Esophagus (tissue), 2 donors: ENCODE measurements at regions not wholly inside any gene's neighbourhood (a gene's known extent, or its start where the extent isn't known, plus 50 kb on each side); places are given as distances from the start of the nearest gene placed in this dataset.
"Not testable (repeated sequence)": the region's sequence is repeated elsewhere in the genome, so short reads cannot be mapped to it uniquely, and the experiment has no call there.

Experiments
- H3K27ac ChIP-seq, 2 donors: one replicate each; pipeline ENCODE4 v1.5.1; 2013; ENCODE audit warnings: low read depth in 2 of 2, mild to moderate bottlenecking in 2 of 2, inconsistent platforms in 1 of 2, low read length in 1 of 2, moderate library complexity in 1 of 2
- H3K27me3 ChIP-seq, 2 donors: one replicate each; pipeline ENCODE4 v1.6.1; 2013; ENCODE audit warnings: low read length in 2 of 2, control low read depth in 1 of 2, mild to moderate bottlenecking in 1 of 2; ENCODE audit not compliant: insufficient read depth in 2 of 2, control insufficient read depth in 1 of 2
- H3K36me3 ChIP-seq, 2 donors: one replicate each; pipeline ENCODE4 v1.6.1; 2013; ENCODE audit warnings: low read length in 1 of 2; ENCODE audit not compliant: control insufficient read depth in 2 of 2, insufficient read depth in 2 of 2
- H3K4me1 ChIP-seq, 2 donors: one replicate each; pipeline ENCODE4 v1.6.1; 2013; ENCODE audit warnings: low read length in 1 of 2; ENCODE audit not compliant: control insufficient read depth in 2 of 2, insufficient read depth in 2 of 2
- H3K4me3 ChIP-seq, 2 donors: one replicate each; pipeline ENCODE4 v1.5.1; 2013; ENCODE audit warnings: low read length in 2 of 2, mild to moderate bottlenecking in 2 of 2, low read depth in 1 of 2, moderate library complexity in 1 of 2
- H3K9me3 ChIP-seq, 2 donors: one replicate each; pipeline ENCODE4 v1.6.1; 2013; ENCODE audit warnings: mild to moderate bottlenecking in 2 of 2, low read depth in 1 of 2, low read length in 1 of 2, moderate library complexity in 1 of 2; ENCODE audit not compliant: control insufficient read depth in 2 of 2, insufficient read depth in 1 of 2
- WGBS, 2 donors: extraction: QIAGEN DNeasy Blood & Tissue Kit; methylation state at CpG; one replicate each; pipeline ENCODE4 v1.1.7; 2013; 5-methylcytosine and 5-hydroxymethylcytosine counted together
- donor health status: healthy with polysubstance abuse.
- donor health status: Bipolar disorder and iron deficiency.

DNA sequence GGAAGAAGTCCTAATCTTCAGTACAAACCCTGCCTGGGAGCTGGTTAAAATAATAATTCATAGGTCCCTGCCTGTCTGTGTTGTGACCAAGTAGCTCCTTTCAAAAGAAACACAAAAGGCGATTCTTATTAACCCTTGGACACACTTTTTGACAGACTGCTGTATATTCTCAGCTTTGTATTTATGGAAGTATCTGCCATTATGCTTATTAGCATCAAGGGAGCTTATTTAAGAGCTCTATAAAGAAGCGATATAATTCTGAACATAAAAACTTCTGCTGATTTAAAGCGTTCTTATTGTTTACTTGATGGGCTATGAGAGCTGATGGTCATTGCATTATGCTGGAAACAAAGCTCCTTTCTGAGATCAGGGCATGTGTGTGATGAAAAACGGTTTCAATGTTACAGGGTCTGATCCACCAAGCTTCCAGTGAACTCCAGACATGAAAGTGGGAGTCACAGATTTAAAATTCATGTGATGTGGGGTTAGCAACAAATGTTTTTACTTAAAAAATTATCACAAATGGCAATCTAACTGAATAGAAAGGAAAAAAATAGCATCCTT, 181.8 kb upstream of the PDE10A start:
- Histone ChIP-seq H3K27ac (no peak overlapping the region), H3K4me1 (peaks cover 0 to 4% of the 10 kb centered on the region in 2 donors), H3K4me3 (no peak overlapping the region), H3K9me3 (no peaks in the 10 kb centered on the region), H3K36me3 (no peaks in the 10 kb centered on the region), H3K27me3 (no peaks in the 10 kb centered on the region)
- WGBS, 2 donors = 70 to 77% methylated on average over 4 of the region's 4 CpGs

DNA sequence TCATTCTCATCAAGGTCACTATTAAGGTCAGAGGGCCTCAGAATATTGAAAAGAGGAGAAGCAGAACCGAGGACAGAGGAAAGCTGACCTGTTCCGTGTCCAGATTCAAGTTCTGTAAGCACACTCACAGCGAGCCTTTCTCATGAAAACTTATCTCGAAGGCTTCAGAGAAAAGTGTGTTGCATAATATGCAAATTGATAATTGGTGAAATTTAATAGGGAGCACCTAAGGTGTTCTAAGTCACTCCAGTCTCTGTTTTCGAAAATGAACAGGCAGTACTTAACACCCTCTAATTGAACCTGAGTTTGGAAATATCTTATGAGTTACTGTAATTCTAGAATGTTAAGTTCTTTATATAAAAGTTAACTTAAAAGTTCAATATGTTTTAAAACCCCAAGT, 181.2 kb upstream of the PDE10A start:
- Histone ChIP-seq H3K9me3 (no peaks in the 10 kb centered on the region), H3K4me1 (peaks cover 0 to 4% of the 10 kb centered on the region in 2 donors), H3K27ac (no peak overlapping the region), H3K4me3 (no peak overlapping the region), H3K36me3 (no peaks in the 10 kb centered on the region), H3K27me3 (no peaks in the 10 kb centered on the region)
- 75 to 76% methylated on average over 5 of the region's 5 CpGs for WGBS, 2 donors

DNA sequence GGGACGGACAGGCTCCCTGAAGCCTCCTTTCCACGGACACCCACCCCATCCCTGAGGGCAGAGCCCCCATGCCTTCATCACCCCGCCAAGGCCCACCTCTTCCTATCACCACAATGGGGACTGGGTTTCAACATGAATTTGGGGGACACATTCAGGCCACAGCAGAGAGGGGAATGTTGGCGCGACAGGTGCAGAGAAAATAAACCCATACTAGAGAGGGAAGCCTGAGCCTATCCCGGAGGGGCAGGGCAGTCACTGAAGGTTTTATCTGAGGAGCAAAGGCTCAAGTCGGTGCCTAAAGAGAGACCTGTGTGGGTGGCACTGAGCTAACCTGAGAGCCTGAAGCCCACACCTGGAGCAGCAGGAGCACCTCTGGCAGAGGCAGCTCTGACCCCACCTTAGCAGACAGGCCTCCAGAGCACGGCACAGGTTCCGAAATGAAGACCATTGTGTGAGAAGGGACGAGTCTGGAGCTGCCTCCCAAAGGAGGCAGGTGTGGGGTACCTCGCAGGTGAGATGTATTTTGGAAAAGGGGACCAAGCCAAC, 180.6 kb upstream of the PDE10A start:
- Histone ChIP-seq H3K4me3 (no peak overlapping the region), H3K9me3 (no peaks in the 10 kb centered on the region), H3K36me3 (no peaks in the 10 kb centered on the region), H3K4me1 (peaks cover 0 to 4% of the 10 kb centered on the region in 2 donors), H3K27ac (no peak overlapping the region), H3K27me3 (no peaks in the 10 kb centered on the region)
- WGBS, 2 donors = 80 to 86% methylated on average over 11 of the region's 11 CpGs

DNA sequence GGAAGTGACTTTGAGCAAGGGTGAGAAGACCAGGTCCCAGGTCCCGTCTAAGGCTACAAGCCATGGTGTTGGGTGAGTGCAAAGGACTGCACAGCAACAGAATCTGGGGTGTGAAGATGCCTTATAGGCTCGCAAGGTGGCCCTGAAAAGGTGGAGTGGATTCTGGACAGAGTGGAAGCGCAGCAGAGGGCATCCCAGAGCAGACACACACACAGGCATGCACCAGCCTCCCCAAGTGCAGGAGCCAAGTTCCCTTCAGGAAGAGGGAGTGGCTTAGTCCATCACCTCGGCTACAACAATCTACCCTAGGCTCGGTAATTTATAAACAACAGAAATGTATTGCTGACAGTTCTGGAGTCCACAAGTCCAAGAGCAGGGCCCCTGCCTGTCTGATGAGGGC, 180.1 kb upstream of the PDE10A start:
- H3K4me3 ChIP-seq = no peak overlapping the region
- 52 to 61% methylated on average over 5 of the region's 5 CpGs for WGBS, 2 donors
- no peaks in the 10 kb centered on the region for H3K27me3 ChIP-seq
- H3K27ac ChIP-seq = no peak overlapping the region
- H3K9me3 ChIP-seq = no peaks in the 10 kb centered on the region
- H3K4me1 ChIP-seq = peaks cover 0 to 4% of the 10 kb centered on the region in 2 donors
- H3K36me3 ChIP-seq = no peaks in the 10 kb centered on the region

DNA sequence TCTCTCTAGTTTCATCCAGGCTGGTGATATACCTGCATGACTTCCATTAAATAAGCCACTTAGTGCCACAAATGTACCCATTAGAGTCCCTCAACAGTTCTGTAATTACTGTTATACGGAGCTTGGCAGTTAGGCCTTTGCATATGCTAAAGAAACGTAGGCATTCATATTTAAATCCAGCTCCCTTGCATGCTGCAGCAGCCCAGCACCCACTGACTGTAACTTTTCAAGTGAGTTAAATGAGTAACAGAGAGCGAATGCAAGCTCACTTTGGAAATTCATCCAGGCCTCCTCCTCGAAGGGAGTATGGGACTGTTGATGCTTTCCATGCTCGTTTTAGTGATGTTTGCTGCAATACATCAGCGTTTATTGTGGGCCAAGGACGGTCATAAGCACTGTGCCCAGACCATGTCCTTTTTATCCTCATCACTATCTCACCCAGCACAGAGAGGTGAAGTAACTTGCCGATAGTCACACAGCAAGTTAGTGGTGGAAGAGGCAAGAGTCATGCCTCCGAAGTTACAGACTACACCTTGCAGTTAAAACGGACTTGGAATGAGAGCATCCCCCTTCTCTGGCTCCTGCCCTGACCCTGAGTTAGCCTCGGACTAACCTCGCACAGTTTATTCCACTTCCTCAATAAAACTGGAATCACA, 179.4 kb upstream of the PDE10A start:
- Histone ChIP-seq H3K4me1 (peaks cover 0 to 4% of the 10 kb centered on the region in 2 donors), H3K27ac (no peak overlapping the region), H3K27me3 (no peaks in the 10 kb centered on the region), H3K36me3 (no peaks in the 10 kb centered on the region), H3K9me3 (no peaks in the 10 kb centered on the region), H3K4me3 (no peak overlapping the region)
- WGBS, 2 donors = 62 to 77% methylated on average over 12 of the region's 12 CpGs

DNA sequence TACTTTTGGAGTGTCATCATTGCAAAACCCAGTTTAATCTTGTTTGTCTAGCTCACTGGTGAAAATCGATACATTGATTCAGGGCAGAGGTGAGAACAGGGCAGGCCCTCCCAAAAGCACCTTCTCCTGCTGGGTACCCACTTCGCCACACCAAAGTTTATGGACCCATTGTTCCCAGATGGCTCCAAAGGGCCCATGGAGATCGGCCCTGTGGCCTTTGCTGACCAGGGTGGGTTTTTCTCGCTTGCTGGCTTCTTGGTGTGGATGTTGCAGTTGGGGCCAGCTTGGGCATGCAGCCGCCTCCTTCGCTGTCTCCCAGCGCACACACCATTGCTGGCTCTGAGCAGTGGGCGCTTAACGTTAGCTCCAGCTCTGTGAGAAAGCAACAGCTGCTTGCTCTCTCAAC, 178.1 kb upstream of the PDE10A start:
- Histone ChIP-seq H3K27me3 (no peaks in the 10 kb centered on the region), H3K27ac (no peak overlapping the region), H3K4me1 (no peaks in the 10 kb centered on the region), H3K4me3 (no peak overlapping the region), H3K36me3 (no peaks in the 10 kb centered on the region), H3K9me3 (no peaks in the 10 kb centered on the region)
- WGBS, 2 donors = 80 to 86% methylated on average over 9 of the region's 9 CpGs

DNA sequence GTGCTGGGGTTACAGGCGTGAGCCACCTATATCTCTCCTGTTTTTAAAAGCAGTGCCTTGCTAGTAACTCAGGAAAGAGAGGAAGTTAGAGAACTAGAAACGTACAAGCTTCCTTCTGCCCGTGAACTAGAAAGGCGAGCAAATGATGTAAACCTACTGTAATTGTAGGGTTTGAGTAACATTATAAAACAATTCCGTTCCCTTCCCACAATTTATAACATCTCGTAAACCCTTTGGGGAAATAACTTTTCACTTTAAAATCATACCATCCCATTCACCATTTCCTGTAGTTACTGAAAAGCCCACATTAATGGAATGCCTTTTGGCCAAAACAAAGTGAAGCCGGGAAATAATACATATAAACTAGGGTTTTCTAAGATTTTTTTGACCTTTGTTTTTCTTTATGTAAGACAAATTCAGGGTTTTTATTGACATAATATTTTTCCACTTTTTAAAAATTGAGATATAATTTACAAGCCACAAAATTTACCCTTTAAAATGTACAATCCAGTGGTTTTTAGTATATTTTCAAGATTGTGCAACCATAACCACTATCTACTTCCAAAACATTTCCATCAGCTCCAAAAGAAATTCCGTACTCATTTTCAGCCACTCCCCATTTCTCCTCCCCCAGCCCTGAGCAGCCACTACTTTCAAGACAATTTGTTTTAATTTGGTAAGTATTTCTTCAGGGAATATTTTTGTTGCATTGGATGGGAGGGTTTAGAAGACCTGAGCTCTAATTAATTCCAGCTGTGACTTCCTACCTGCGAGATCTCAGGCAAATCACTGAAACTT, 175.1 kb upstream of the PDE10A start:
- Histone ChIP-seq H3K36me3 (no peaks in the 10 kb centered on the region), H3K4me3 (no peak overlapping the region), H3K9me3 (no peaks in the 10 kb centered on the region), H3K4me1 (peaks cover 3% of the 10 kb centered on the region in 2 donors), H3K27ac (no peak overlapping the region), H3K27me3 (no peaks in the 10 kb centered on the region)
- 79 to 80% methylated on average over 9 of the region's 9 CpGs for WGBS, 2 donors

DNA sequence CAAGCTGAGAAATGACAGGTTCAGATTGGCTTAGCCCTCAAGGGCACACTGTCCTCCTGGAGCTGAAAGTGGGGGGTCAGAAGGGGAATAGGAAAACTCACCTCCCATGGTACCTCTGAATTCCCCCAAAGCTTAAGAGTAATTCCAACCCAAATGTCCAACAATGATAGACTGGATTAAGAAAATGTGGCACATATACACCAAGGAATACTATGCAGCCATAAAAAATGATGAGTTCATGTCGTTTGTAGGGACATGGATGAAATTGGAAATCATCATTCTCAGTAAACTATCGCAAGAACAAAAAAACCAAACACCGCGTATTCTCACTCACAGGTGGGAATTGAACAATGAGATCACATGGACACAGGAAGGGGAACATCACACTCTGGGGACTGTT, 173.6 kb upstream of the PDE10A start:
- 87 to 90% methylated on average over 4 of the region's 4 CpGs for WGBS, 2 donors
- H3K4me3 ChIP-seq, H3K9me3 ChIP-seq, H3K4me1 ChIP-seq, H3K27ac ChIP-seq, H3K36me3 ChIP-seq, H3K27me3 ChIP-seq: not testable (repeated sequence)

DNA sequence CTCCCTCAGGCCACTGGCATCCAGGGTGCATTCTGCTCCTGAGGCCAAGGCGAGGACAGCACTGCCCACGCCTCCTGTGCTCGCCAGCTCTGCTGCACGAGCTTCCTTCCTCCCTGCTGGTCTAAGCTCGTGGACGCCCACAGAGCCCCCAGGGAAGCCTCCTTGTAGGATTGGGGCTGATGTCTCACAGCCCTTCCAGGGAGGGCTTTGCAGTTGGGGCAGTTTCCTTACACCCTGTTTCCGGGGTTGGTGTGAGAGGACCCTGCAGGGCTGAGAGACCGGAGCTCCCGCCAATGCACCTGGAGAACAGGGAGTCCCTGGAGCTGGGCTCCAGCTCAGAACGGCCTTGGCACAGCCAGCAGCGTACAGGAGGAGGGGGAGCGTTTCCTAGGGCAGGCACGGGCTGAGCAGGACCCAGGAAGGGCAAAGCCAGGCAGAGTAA, 172.4 kb upstream of the PDE10A start:
- 27 to 49% methylated on average over 13 of the region's 13 CpGs for WGBS, 2 donors
- H3K27ac ChIP-seq = no peak overlapping the region

More for the DNA sequence above, 172.4 kb upstream of the PDE10A start:
- Histone ChIP-seq H3K9me3 (no peaks in the 10 kb centered on the region), H3K27me3 (no peaks in the 10 kb centered on the region), H3K4me3 (no peak overlapping the region), H3K4me1 (peaks cover 3% of the 10 kb centered on the region in 2 donors), H3K36me3 (no peaks in the 10 kb centered on the region)
